ENCODE measurements at regions not wholly inside any gene's neighbourhood (a gene's known extent, or its start where the extent isn't known, plus 50 kb on each side); places are given as distances from the start of the nearest gene placed in this dataset.
A peak's percentile ranks its signal among the peaks of the same experiment; 100 is the strongest.
"Not testable (repeated sequence)": the region's sequence is repeated elsewhere in the genome, so short reads cannot be mapped to it uniquely, and the experiment has no call there.

DNA sequence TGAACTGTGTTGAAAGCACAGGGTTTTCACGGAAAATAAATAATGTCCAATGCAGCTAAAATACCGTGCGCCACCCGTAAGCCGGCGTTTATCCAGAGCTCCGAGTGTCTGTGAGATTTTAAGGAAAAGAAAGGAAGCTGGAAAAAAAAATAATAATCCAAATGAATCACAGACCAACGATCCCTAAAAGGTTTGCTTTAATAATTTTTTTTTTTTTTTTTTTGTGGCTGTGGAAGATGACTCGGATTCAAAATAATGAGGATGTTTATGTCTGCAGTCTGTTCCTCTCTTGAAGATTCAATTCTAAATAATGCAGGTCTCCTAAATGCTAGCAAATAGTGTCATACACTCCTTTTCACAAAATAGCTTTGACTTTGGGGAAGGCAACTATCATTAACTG lies 84.6 kb upstream of the PPP2R3B start:
- H3K36me3 ChIP-seq (ENCODE audit: control insufficient read depth in 2 of 2, insufficient read depth in 1 of 2, low read length in 2 of 2): no peaks in the 10 kb centered on the region
- H3K4me3 ChIP-seq (ENCODE audit: low read depth, low read length): no peak overlapping the region
- TF ChIP-seq OSR2 (tag by site-specific recombination; IDR thresholded peaks at IDR 0.05) (no peak), ZNF571 (tag by site-specific recombination; IDR thresholded peaks at IDR 0.05) (no peak), ZNF621 (tag by site-specific recombination; IDR thresholded peaks at IDR 0.05) (no peak), ZNF221 (tag by site-specific recombination; IDR thresholded peaks at IDR 0.05; ENCODE audit: borderline replicate concordance) (no peak), GLIS2 (tag by site-specific recombination; IDR thresholded peaks at IDR 0.05) (no peak), ZNF837 (tag by site-specific recombination; IDR thresholded peaks at IDR 0.05) (no peak), ZNF654 (tag by site-specific recombination; IDR thresholded peaks at IDR 0.05; ENCODE audit: low read depth) (no peak), YY2 (tag by site-specific recombination; IDR thresholded peaks at IDR 0.05) (no peak), ZNF302 (tag by site-specific recombination; IDR thresholded peaks at IDR 0.05; ENCODE audit: low read depth) (no peak), ZBTB17 (tag by site-specific recombination; IDR thresholded peaks at IDR 0.05) (no peak), ZFHX2 (tag by site-specific recombination; conservative IDR thresholded peaks at IDR 0.05) (no peak), SETDB1 (IDR thresholded peaks at IDR 0.05; ENCODE audit: insufficient read length, low read length) (no peak), ZNF112 (tag by site-specific recombination; IDR thresholded peaks at IDR 0.05) (no peak), ZNF624 (tag by site-specific recombination; IDR thresholded peaks at IDR 0.05) (no peak), ZNF549 (tag by site-specific recombination; IDR thresholded peaks at IDR 0.05) (no peak), ZNF560 (tag by site-specific recombination; IDR thresholded peaks at IDR 0.05; ENCODE audit: borderline replicate concordance) (no peak)
- TF ChIP-seq, protein P1, sequence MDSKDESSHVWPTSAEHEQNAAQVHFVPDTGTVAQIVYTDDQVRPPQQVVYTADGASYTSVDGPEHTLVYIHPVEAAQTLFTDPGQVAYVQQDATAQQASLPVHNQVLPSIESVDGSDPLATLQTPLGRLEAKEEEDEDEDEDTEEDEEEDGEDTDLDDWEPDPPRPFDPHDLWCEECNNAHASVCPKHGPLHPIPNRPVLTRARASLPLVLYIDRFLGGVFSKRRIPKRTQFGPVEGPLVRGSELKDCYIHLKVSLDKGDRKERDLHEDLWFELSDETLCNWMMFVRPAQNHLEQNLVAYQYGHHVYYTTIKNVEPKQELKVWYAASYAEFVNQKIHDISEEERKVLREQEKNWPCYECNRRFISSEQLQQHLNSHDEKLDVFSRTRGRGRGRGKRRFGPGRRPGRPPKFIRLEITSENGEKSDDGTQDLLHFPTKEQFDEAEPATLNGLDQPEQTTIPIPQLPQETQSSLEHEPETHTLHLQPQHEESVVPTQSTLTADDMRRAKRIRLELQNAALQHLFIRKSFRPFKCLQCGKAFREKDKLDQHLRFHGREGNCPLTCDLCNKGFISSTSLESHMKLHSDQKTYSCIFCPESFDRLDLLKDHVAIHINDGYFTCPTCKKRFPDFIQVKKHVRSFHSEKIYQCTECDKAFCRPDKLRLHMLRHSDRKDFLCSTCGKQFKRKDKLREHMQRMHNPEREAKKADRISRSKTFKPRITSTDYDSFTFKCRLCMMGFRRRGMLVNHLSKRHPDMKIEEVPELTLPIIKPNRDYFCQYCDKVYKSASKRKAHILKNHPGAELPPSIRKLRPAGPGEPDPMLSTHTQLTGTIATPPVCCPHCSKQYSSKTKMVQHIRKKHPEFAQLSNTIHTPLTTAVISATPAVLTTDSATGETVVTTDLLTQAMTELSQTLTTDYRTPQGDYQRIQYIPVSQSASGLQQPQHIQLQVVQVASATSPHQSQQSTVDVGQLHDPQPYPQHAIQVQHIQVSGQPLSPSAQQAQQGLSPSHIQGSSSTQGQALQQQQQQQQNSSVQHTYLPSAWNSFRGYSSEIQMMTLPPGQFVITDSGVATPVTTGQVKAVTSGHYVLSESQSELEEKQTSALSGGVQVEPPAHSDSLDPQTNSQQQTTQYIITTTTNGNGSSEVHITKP (tag by site-specific recombination; IDR thresholded peaks at IDR 0.05): no peak
- TF ChIP-seq, protein P2, sequence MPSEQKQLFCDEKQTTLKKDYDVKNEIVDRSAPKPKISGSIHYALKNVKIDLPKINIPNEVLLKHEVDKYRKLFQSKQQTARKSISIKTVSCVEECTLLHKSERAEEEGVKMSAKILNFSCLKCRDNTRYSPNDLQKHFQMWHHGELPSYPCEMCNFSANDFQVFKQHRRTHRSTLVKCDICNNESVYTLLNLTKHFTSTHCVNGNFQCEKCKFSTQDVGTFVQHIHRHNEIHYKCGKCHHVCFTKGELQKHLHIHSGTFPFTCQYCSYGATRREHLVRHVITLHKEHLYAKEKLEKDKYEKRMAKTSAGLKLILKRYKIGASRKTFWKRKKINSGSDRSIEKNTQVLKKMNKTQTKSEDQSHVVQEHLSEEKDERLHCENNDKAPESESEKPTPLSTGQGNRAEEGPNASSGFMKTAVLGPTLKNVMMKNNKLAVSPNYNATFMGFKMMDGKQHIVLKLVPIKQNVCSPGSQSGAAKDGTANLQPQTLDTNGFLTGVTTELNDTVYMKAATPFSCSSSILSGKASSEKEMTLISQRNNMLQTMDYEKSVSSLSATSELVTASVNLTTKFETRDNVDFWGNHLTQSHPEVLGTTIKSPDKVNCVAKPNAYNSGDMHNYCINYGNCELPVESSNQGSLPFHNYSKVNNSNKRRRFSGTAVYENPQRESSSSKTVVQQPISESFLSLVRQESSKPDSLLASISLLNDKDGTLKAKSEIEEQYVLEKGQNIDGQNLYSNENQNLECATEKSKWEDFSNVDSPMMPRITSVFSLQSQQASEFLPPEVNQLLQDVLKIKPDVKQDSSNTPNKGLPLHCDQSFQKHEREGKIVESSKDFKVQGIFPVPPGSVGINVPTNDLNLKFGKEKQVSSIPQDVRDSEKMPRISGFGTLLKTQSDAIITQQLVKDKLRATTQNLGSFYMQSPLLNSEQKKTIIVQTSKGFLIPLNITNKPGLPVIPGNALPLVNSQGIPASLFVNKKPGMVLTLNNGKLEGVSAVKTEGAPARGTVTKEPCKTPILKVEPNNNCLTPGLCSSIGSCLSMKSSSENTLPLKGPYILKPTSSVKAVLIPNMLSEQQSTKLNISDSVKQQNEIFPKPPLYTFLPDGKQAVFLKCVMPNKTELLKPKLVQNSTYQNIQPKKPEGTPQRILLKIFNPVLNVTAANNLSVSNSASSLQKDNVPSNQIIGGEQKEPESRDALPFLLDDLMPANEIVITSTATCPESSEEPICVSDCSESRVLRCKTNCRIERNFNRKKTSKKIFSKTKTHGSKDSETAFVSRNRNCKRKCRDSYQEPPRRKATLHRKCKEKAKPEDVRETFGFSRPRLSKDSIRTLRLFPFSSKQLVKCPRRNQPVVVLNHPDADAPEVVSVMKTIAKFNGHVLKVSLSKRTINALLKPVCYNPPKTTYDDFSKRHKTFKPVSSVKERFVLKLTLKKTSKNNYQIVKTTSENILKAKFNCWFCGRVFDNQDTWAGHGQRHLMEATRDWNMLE (tag by site-specific recombination; conservative IDR thresholded peaks at IDR 0.05; ENCODE audit: low read depth): no peak
- POLR2A ChIA-PET: no interaction called here
- H3K27ac ChIP-seq (ENCODE audit: extremely low read depth, low read depth, low read length): no peak overlapping the region
- CTCF ChIA-PET: no interaction called here
- H3K4me1 ChIP-seq (ENCODE audit: control insufficient read depth, insufficient read depth, low read length): no peaks in the 10 kb centered on the region
- H3K9me3 ChIP-seq (ENCODE audit: control insufficient read depth, insufficient read depth, low read depth, low read length): no peaks in the 10 kb centered on the region

DNA sequence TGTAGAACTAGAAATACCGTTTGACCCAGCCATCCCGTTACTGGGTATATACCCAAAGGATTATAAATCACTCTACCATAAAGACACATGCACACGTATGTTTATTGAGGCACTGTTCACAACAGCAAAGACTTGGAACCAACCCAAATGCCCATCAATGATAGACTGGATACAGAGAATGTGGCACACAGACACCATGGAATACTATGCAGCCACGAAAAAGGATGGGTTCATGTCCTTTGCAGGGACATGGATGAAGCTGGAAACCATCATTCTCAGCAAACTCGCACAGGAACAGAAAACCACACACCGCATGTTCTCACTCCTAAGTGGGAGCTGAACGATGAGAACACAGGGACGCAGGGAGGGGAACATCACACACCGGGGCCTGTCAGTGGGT lies 85.6 kb upstream of the PPP2R3B start:
- H3K4me1 ChIP-seq (ENCODE audit: control insufficient read depth, insufficient read depth, low read length); CTCF ChIA-PET; H3K9me3 ChIP-seq (ENCODE audit: control insufficient read depth, insufficient read depth, low read depth, low read length); POLR2A ChIA-PET; H3K36me3 ChIP-seq (ENCODE audit: control insufficient read depth in 2 of 2, insufficient read depth in 1 of 2, low read length in 2 of 2); H3K4me3 ChIP-seq (ENCODE audit: low read depth, low read length); H3K27ac ChIP-seq (ENCODE audit: extremely low read depth, low read depth, low read length): not testable (repeated sequence)
- TF ChIP-seq, protein P3, sequence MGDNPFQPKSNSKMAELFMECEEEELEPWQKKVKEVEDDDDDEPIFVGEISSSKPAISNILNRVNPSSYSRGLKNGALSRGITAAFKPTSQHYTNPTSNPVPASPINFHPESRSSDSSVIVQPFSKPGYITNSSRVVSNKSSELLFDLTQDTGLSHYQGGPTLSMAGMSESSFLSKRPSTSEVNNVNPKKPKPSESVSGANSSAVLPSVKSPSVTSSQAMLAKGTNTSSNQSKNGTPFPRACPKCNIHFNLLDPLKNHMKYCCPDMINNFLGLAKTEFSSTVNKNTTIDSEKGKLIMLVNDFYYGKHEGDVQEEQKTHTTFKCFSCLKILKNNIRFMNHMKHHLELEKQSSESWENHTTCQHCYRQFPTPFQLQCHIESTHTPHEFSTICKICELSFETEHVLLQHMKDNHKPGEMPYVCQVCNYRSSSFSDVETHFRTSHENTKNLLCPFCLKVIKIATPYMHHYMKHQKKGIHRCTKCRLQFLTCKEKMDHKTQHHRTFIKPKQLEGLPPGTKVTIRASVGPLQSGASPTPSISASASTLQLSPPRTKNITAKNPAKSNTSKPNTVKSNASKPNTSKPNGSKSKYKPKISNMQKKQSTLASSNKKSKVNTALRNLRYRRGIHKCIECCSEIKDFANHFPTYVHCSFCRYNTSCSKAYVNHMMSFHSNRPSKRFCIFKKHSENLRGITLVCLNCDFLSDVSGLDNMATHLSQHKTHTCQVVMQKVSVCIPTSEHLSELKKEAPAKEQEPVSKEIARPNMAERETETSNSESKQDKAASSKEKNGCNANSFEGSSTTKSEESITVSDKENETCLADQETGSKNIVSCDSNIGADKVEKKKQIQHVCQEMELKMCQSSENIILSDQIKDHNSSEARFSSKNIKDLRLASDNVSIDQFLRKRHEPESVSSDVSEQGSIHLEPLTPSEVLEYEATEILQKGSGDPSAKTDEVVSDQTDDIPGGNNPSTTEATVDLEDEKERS (tag by site-specific recombination; IDR thresholded peaks at IDR 0.05): 0 out of 2 replicates have a peak, but pooled peaks have one; percentile 58
- peak; percentile 99 for TF ChIP-seq ZNF146 (tag by site-specific recombination; IDR thresholded peaks at IDR 0.05)

Data from HEK293 (cell line).